GM10266 (cell line): ENCODE measurements at regions not wholly inside any gene's neighbourhood (a gene's known extent, or its start where the extent isn't known, plus 50 kb on each side); places are given as distances from the start of the nearest gene placed in this dataset.
A peak's percentile ranks its signal among the peaks of the same experiment; 100 is the strongest.

Source experiments
- DNase-seq: peaks from one replicate; pipeline ENCODE4 v3.0.0; 2012; ENCODE audit errors: extremely low spot score
- CTCF ChIP-seq: IDR thresholded peaks from 2 replicates; pipeline ENCODE4 v1.5.1; 2012; ENCODE audit warnings: mild to moderate bottlenecking, low read depth; ENCODE audit not compliant: control insufficient read depth, insufficient read depth; ENCODE audit errors: missing control alignments

- TF ChIP-seq CTCF = no peak
- DNase-seq = no peak
These were observed 221.4 kb upstream of the SLC10A2 start for GRCh38 chr13:103287659-103288058.

GRCh38 chr13:103284466-103284865 is 218.2 kb upstream of the SLC10A2 start:
- TF ChIP-seq CTCF = no peak
- DNase-seq = no peak

- TF ChIP-seq CTCF = no peak
- no peak for DNase-seq
These were observed 217.2 kb upstream of the SLC10A2 start for GRCh38 chr13:103283451-103283820.

- no peak for TF ChIP-seq CTCF
- DNase-seq = no peak
These were observed 216.6 kb upstream of the SLC10A2 start for GRCh38 chr13:103282571-103283450.

- TF ChIP-seq CTCF = no peak
- DNase-seq = no peak
These were observed 211.9 kb upstream of the SLC10A2 start for GRCh38 chr13:103277959-103278694.

GRCh38 chr13:103276775-103277498 is 210.7 kb upstream of the SLC10A2 start:
- no peak for TF ChIP-seq CTCF
- DNase-seq = peak; percentile 28
